HG02884 (cell line): ENCODE measurements at regions not wholly inside any gene's neighbourhood (a gene's known extent, or its start where the extent isn't known, plus 50 kb on each side); places are given as distances from the start of the nearest gene placed in this dataset.

Experiments used
- ATAC-seq: cut with Tn5 transposase; IDR thresholded peaks from one replicate; pipeline ENCODE4 v1.9.1; 2021; ENCODE audit warnings: mild to moderate bottlenecking, moderate library complexity; ENCODE audit not compliant: unreplicated experiment

- no peak for ATAC-seq
Measured at GRCh38 chr20:18957328-18957727, 143.7 kb downstream of the SCP2D1 start.

DNA sequence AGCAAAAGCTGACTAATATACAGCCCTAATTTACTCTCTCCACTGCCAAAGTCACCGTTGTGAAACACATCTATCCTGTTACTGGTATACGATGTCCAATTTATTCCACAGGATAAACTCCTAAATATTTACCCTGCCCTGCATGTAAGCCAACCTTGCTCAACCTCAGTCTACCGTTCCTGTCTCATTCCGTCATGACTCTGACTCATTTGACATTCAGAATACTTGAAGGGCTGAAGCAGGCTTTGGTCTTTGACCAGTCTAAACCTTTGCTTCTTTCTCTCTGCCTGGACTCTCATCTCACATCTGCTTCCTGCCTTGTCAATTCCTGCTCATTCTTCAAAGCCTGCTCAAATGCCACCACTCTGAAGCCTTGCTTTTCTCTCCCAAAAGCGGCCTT, 157.5 kb downstream of the SCP2D1 start:
- no peak for ATAC-seq

GRCh38 chr20:18971574-18971973, 158.0 kb downstream of the SCP2D1 start:
- ATAC-seq = no peak

GRCh38 chr20:18972251-18972876, 158.8 kb downstream of the SCP2D1 start:
- no peak for ATAC-seq

DNA sequence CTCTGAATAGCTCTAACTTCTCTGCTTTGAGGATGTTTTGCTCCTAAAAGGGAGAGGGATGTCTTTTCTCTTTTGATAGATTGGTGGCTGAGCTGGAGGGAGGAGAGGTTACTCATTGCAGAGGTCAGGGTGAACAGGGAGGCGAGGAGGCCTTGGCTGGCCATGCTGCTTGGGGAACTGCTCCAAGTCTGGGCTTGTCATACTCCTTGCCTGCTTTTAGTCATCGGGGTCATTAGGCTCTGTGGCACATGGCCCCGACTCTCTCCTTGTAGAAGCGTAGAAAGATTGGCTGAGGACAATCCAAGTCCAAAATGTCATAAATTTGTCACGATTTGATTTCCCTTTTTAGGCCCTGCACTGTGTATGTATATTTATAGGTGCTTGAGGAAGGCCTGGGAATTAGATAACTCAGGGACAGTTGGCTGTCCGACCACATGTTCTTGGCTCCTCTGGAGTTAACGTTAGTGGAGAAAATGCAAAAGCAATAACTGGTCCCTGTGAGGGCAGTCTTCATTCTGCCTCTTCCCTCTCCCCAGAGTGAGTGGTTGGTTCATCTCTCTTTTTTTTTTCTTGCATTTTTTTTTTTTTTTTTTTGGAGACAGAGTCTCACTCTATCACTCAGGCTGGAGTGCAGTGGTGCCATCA, 160.1 kb downstream of the SCP2D1 start:
- ATAC-seq = no peak

- no peak for ATAC-seq
Measured at GRCh38 chr20:18974660-18975059, 161.1 kb downstream of the SCP2D1 start.

- ATAC-seq = no peak
Measured at GRCh38 chr20:18977441-18977840, 163.9 kb downstream of the SCP2D1 start.

GRCh38 chr20:18978311-18978710, 164.7 kb downstream of the SCP2D1 start:
- ATAC-seq = no peak

- no peak for ATAC-seq
Measured at GRCh38 chr20:18979132-18979531, 165.5 kb downstream of the SCP2D1 start.

GRCh38 chr20:18981962-18982539, 168.5 kb downstream of the SCP2D1 start:
- no peak for ATAC-seq

DNA sequence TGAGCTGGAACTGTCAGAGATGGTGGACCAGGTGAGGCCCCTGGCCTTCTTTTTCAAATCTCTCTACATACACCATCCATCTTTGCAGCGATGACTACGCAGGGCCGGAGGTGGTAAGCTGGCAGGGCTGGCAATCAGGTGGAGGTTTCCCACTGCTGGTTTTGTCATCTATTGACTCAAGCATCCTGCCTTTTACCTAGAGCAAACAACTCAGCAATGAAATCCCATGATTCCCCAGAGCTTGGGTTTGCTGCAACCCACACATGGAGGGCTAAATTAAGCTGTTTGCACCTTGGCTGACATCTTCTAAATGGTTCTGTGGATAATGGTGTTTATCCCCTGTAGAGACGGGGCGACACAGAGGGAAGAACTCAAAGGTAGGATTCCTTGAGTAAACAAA, 170.2 kb downstream of the SCP2D1 start:
- no peak for ATAC-seq

GRCh38 chr20:18984238-18985200, 170.9 kb downstream of the SCP2D1 start:
- no peak for ATAC-seq

DNA sequence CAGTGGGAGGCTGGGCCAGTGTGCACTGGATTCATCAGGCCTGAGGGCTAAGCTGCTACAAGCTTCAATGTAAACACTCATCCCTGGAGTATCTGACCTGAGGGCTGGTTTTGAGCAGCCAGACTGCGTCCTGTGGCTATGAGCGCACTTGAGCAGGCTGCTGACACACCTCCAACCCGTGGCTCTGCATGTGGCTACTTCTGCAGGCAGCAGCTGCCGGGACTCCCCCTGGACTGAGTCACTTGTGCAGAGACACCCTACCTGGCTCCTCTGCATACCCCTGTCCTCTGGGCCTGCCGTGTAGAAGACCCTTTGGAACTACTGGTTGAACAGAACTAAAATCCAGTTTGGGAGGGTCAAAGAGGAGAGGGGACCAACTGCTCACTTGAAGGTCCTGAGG, 172.0 kb downstream of the SCP2D1 start:
- ATAC-seq = no peak

DNA sequence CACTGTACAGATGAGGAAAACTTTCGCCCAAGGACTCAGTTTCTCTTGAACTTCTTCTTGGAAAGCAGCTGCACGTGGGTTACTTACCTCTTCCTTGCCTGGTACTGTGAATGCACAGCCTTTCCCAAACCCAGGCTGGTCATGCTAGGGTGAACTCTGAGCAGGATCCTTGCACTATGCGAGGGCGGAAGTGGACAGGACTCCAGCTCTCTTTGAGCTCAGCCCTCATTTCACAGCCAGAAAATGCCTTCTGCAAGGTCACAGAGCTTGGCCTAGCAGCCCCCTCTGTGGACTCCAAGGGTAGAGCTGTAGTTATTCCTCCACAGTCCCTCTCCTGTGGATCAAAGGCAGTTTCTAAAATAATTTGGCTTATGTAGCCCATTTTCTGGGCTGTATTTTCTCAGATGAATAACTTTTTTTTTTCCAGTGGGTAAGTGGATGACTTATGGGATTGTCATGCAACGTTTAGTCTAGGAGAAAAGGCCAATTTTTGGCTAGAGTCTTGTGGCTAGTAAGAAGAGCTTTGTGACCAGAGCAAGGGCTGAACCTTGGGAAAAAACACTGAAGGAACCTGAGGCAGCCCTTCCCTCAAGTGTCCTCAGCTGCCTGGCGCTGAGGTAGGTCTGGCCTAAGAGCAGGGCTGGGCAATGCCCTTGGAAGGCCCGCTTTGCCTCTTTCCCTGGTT, 172.7 kb downstream of the SCP2D1 start:
- no peak for ATAC-seq

DNA sequence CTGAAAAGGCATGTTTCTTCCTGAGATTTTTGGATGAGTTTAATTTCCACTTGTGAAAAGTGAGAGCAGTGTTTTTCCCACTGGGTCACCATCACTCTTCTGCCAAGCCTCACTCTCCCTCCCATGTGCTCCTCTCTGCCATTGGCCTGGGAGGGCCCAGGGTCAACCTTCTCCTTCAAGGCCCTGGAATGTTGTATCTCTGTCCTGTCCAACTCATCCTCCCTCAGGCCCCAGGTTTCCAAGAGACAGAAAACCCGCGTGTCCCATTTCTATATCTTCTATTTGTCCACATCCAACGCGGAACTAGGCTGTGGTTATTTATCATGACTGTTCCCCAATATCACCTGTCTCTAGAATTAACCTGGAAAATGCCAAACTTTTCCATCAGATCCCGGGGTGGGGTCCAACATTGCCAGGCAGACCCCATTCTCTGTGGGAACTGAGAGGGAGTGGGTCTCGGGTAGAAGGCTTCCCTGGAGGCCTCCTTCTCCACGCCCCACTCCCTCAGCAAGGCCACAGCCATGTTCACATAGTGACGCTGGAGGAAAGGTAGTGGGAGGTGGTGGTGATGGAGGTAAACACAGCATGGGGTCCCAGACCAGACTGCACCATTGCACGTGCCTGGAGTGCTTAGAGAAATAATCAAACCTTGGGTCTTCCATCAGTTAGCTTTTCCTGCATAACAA, 173.5 kb downstream of the SCP2D1 start:
- no peak for ATAC-seq

DNA sequence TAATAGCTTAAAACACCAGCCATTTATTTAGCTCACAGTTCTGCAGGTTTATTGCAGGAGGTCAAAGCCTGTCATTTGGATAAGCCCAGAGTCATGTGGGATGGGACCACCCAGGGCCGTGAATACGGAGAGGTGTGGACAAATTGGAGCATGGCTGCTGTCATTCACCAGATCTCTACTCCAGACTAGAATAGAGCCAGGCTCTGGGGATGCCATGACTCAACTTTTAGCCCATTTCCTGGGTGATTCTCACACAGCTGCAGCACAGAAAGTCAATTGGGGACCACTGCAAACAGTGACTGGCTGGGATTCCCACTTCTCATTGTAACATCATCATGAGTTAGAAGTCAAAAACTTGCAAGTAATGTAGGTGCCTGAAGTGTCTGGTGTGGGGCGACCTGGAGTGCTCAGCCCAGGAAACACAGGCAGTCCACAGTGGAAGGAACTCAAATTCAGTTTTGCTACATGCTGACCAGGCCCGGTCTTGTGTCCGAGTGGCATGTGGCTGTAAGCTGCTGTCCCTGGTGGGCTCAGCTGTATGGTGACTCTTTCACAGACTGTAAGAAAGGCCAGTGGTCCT, 174.3 kb downstream of the SCP2D1 start:
- ATAC-seq = no peak

GRCh38 chr20:18988701-18989100, 175.1 kb downstream of the SCP2D1 start:
- ATAC-seq = no peak

GRCh38 chr20:18989736-18990474, 176.3 kb downstream of the SCP2D1 start:
- ATAC-seq = no peak

DNA sequence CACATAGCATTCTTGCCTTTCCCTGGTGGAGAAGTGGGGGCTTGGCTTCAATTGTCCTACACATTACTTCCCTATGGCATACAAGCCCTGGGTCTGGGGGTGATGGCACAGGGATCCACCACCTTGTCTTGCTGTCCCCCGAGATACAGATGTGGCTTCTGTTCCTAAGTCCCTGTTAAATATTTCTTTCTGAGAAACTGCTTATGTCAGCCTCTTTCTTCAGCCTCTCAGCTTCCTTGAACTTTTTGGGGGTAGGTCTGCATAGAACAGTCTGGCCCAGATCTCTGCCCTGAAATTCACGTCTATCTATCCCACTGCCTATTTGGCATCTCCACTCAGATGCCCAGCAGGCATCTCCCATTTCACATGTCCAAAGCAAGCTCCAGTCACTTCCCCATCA, 177.4 kb downstream of the SCP2D1 start:
- no peak for ATAC-seq
